ENCODE measurements at regions not wholly inside any gene's neighbourhood (a gene's known extent, or its start where the extent isn't known, plus 50 kb on each side); places are given as distances from the start of the nearest gene placed in this dataset.
A peak's percentile ranks its signal among the peaks of the same experiment; 100 is the strongest.

GRCh38 chr7:121752706-121753105 lies 120.3 kb upstream of the PTPRZ1 start:
- TF ChIP-seq CTCF (IDR thresholded peaks at IDR 0.05; ENCODE audit: control insufficient read depth, insufficient read depth, low read depth, low read length, missing control alignments), result peak; percentile 45
- DNase-seq (ENCODE audit: low read depth), result peak; percentile 1
- H3K4me3 ChIP-seq (ENCODE audit: control insufficient read depth, low read depth, low read length), result no peak overlapping the region

GRCh38 chr7:121748546-121748945 lies 124.4 kb upstream of the PTPRZ1 start:
- DNase-seq (ENCODE audit: low read depth), result no peak

GRCh38 chr7:121745856-121746255 lies 127.1 kb upstream of the PTPRZ1 start:
- DNase-seq (ENCODE audit: low read depth), result no peak
- no peak overlapping the region for H3K4me3 ChIP-seq (ENCODE audit: control insufficient read depth, low read depth, low read length)
- no peak for TF ChIP-seq CTCF (IDR thresholded peaks at IDR 0.05; ENCODE audit: control insufficient read depth, insufficient read depth, low read depth, low read length, missing control alignments)

More at GRCh38 chr7:121748546-121748945, 124.4 kb upstream of the PTPRZ1 start:
- no peak for TF ChIP-seq CTCF (IDR thresholded peaks at IDR 0.05; ENCODE audit: control insufficient read depth, insufficient read depth, low read depth, low read length, missing control alignments)
- no peak overlapping the region for H3K4me3 ChIP-seq (ENCODE audit: control insufficient read depth, low read depth, low read length)

- DNase-seq (ENCODE audit: low read depth), result no peak
- H3K4me3 ChIP-seq (ENCODE audit: control insufficient read depth, low read depth, low read length), result no peak overlapping the region
- no peak for TF ChIP-seq CTCF (IDR thresholded peaks at IDR 0.05; ENCODE audit: control insufficient read depth, insufficient read depth, low read depth, low read length, missing control alignments)
Measured at GRCh38 chr7:121744877-121745276, 128.1 kb upstream of the PTPRZ1 start.

- TF ChIP-seq CTCF (IDR thresholded peaks at IDR 0.05; ENCODE audit: control insufficient read depth, insufficient read depth, low read depth, low read length, missing control alignments), result no peak
- DNase-seq (ENCODE audit: low read depth), result no peak
- H3K4me3 ChIP-seq (ENCODE audit: control insufficient read depth, low read depth, low read length), result no peak overlapping the region
Measured at GRCh38 chr7:121744319-121744718, 128.6 kb upstream of the PTPRZ1 start.

- DNase-seq (ENCODE audit: low read depth), result no peak
- TF ChIP-seq CTCF (IDR thresholded peaks at IDR 0.05; ENCODE audit: control insufficient read depth, insufficient read depth, low read depth, low read length, missing control alignments), result no peak
- H3K4me3 ChIP-seq (ENCODE audit: control insufficient read depth, low read depth, low read length), result no peak overlapping the region
Measured at GRCh38 chr7:121741896-121742295, 131.1 kb upstream of the PTPRZ1 start.

- DNase-seq (ENCODE audit: low read depth), result no peak
- no peak for TF ChIP-seq CTCF (IDR thresholded peaks at IDR 0.05; ENCODE audit: control insufficient read depth, insufficient read depth, low read depth, low read length, missing control alignments)
- no peak overlapping the region for H3K4me3 ChIP-seq (ENCODE audit: control insufficient read depth, low read depth, low read length)
Measured at GRCh38 chr7:121739465-121739864, 133.5 kb upstream of the PTPRZ1 start.

Measured in AG09309 (cell line).